HUES6 (cell line): ENCODE measurements at regions not wholly inside any gene's neighbourhood (a gene's known extent, or its start where the extent isn't known, plus 50 kb on each side); places are given as distances from the start of the nearest gene placed in this dataset.
"Not testable (repeated sequence)": the region's sequence is repeated elsewhere in the genome, so short reads cannot be mapped to it uniquely, and the experiment has no call there.

Experiments used
- H3K27ac ChIP-seq: 2 replicates; pipeline ENCODE4 v1.7.0; 2013; ENCODE audit warnings: low read depth, mild to moderate bottlenecking, low read length, inconsistent platforms
- H3K27me3 ChIP-seq: 2 replicates; pipeline ENCODE4 v1.6.1; 2013; ENCODE audit warnings: low read length; ENCODE audit not compliant: control insufficient read depth, insufficient read depth
- H3K36me3 ChIP-seq: 2 replicates; pipeline ENCODE4 v1.6.1; 2013; ENCODE audit warnings: low read length; ENCODE audit not compliant: control insufficient read depth, insufficient read depth
- H3K4me1 ChIP-seq: 2 replicates; pipeline ENCODE4 v1.6.1; 2013; ENCODE audit warnings: low read length; ENCODE audit not compliant: control insufficient read depth, insufficient read depth
- H3K4me3 ChIP-seq: 2 replicates; pipeline ENCODE4 v1.5.1; 2013; ENCODE audit warnings: low read depth, low read length
- H3K9ac ChIP-seq: one replicate; pipeline ENCODE4 v1.6.1; 2013; ENCODE audit warnings: mild to moderate bottlenecking, low read length
- H3K9me3 ChIP-seq: 2 replicates; pipeline ENCODE4 v1.6.1; 2013; ENCODE audit warnings: low read depth, low read length; ENCODE audit not compliant: control insufficient read depth, insufficient read depth

DNA sequence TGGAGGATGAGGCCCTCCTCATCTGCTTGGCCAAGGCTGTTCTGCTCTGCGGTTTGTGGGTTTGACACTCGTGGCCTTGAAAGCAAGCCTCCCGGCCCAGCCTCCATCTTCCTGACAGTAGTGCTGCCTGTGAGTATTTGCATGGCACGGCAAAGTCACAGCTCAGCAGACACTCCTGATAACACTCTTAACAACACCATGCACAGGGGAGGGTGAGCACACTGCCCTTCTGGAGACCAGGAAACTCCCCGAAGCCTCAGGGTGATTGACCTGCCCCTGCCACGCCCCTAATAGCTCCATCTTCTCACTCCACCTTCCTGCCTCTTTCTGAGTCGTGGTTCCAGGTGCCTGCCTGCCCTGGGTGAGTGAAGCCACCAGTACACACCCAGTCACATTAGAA lies 5476.6 kb upstream of the TPTE start:
- H3K9ac ChIP-seq, H3K9me3 ChIP-seq, H3K36me3 ChIP-seq, H3K27ac ChIP-seq, H3K27me3 ChIP-seq, H3K4me1 ChIP-seq, H3K4me3 ChIP-seq: not testable (repeated sequence)

DNA sequence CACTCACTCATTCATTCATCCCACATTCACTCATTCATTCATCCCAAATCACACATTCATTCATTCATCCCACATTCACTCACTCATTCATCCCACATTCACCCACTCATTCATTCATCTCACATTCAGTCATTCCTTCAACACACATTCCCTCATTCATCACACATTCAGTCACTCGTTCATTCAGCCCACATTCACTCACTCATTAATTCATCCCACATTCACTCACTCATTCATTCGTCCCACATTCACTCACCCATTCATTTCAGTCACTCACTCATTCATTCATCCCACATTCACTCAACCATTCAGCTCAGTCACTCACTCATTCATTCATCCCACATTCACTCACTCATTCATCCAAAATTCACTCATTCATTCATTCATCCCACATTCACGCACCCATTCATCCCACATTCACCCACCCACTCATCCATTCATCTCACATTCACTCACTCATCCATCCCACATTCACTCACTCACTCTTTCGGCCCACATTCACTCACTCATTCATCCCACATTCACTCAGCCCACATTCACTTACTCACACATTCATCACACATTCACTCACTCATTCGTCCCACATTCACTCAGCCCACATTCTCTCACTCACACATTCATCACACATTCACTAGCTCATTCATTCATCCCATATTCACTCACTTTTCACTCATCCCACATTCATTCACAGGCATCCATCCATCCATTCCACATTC lies 5469.9 kb upstream of the TPTE start:
- not testable (repeated sequence) for H3K4me3 ChIP-seq, H3K36me3 ChIP-seq

DNA sequence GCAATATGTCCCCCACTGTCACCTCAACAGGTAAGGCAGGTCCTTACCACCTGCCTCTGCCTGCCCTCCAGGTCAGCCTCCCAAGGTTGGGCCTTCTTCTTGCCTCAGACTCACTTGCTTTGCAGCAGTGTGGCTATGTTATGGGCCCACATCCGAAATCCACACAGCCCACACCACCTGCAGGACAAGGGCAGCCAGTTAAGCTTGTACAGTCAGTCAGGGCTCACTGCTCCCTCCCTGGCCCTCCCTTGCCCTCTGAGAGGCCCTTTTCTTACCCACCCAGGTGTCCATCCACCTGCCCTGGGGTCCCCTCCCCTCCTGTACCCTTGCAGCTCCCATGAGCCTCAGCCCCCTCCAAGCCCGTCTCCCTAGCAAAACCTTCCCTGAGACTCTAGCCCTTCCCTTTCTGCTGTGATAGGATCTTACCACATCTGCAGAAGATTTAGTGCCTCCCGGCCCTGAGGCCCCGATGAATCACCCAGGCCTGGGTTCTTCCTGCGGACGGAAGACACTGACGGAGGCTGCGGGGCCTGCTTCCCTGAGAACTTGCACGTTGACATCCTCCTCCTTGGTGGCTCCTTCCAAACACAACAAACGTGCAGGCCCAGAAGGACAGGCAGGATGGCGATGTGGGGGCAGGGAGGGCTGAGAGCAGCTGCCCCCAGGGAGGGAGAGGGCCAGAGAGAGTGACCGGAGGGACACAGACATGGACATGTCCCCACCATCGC lies 5466.2 kb upstream of the TPTE start:
- H3K27ac ChIP-seq, H3K4me1 ChIP-seq, H3K36me3 ChIP-seq, H3K4me3 ChIP-seq, H3K9ac ChIP-seq, H3K27me3 ChIP-seq, H3K9me3 ChIP-seq: not testable (repeated sequence)

More for the DNA sequence above, 5469.9 kb upstream of the TPTE start:
- H3K9ac ChIP-seq, H3K9me3 ChIP-seq, H3K4me1 ChIP-seq, H3K27me3 ChIP-seq, H3K27ac ChIP-seq: not testable (repeated sequence)

DNA sequence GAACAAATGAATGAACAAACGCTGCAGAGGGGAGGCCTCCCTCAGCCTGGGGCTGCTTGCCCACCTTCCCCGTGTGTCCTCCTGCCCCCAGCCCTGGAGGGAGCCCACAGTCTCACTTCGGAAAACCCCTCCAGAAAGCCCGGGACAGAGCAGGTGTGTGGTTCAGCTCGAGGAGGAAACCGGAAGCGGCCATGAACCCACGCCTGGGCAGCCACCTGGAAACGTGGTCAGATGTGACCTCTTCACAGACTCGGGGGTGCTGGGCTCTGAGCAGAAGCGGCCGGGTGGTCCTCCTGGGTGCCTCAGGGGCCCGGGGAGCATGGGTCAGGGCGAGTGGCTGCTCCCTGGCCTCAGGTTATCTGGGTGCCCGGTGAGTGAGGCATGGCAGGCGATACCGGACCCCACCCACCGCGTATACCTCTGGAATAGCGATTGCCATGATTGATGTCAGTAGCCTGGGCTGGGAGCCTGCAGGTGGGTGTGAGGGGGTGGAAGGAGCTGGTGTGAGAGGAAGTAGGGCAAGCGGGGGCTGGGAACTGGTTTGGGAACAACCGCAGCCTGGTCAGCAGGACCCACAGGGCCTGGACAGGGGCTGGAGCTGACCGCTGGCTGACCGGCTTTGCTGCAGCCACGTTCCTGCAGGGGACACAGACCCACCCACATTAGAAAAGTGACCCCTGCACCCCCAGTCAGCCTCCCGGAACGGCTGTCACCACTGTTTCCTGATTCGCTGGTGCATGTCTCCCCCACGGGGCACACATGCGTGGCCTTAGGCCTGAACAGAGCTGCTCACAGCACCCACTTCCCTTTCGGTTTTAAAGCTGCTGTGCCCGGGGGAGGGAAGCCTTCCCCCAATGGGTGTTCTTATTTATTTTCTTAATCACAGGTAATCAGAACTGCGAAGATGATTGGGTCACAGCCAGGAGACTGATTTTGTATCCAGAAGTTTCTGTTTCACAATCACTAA lies 5465.1 kb upstream of the TPTE start:
- H3K27me3 ChIP-seq, H3K4me1 ChIP-seq, H3K4me3 ChIP-seq, H3K36me3 ChIP-seq, H3K27ac ChIP-seq, H3K9ac ChIP-seq, H3K9me3 ChIP-seq: not testable (repeated sequence)

DNA sequence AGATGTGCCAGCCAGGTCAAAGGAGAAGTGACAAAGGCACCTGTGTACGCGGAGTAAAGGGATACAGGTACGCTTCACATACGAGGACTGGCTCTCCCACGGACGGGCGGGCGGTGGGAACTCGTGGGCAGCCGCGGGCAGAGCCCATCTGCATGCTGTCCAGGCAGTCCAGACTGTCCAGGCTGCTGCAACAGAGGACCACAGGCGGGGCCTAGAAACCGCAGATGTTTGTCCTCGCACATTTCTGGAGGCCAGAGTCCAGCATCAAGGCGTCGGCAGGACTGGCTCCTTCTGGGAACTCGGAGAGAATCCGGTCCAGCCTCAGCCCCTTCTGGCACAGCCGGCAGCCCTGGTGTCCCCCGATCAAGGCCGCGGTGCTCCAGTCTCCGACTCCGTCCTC lies 5464.3 kb upstream of the TPTE start:
- H3K4me1 ChIP-seq: not testable (repeated sequence)

DNA sequence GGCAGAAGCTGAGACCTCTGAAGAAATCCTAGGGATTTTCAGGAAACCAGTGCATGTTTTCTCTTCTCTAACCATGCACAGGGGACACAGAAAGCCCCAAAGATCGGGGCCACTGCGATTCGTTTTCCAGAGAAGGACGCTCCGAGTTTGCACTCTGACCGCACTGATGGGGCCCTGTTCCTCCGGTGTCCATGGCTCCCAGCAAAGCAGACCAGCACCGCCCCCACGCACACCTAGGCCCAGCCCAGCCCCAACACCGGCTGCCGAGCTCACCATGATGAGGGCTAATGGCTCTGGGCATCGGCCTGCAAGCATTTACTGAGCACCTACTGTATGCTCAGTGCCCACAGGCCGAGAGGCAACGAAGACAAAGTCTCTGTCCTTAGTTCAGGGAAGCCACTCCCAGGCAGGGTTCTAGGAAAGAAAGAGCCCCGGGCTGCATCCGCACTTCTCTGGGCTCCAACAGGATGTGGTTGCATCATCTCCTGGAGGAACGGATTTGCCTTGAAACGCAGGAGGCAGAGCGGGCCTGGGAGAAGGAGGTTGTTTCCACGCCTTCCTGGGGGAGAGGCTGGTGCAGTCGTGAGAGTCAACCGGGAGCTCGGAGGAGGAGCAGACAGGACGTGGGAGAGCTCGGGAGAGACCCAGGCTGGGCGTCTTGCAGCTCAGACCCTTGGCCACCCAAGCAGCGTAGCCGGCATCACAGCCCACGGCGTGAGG lies 5460.9 kb upstream of the TPTE start:
- not testable (repeated sequence) for H3K4me3 ChIP-seq, H3K4me1 ChIP-seq, H3K27ac ChIP-seq, H3K27me3 ChIP-seq, H3K9ac ChIP-seq, H3K36me3 ChIP-seq, H3K9me3 ChIP-seq

More for the DNA sequence above, 5464.3 kb upstream of the TPTE start:
- H3K27ac ChIP-seq, H3K4me3 ChIP-seq, H3K9me3 ChIP-seq, H3K9ac ChIP-seq, H3K36me3 ChIP-seq, H3K27me3 ChIP-seq: not testable (repeated sequence)

DNA sequence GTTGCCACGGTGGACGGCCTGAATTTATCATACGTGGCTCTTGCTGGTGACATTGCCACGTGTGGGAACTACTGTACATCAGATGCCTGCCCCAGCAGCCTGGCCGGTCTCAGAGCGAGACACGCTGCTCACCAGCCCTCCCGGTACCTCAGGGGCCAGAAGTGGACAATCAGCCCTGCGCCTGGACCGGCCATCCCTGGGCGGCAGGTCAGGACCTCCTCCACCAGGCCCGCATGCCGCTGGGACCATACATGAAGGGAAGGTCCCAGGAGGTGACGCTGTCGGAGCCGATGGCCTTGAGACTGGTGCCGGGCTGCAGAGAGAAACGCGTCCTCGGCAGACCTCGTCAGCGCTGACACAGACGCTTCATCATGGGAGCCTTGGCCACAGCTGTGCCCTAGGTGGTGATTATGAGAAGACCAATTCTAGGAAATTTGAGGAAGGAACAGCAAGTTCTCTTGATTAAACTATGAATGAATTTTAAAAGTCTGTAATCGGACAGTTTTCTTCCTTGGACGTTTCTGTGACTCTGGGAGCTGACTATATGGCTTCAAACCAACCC lies 5456.7 kb upstream of the TPTE start:
- not testable (repeated sequence) for H3K36me3 ChIP-seq, H3K9me3 ChIP-seq, H3K27me3 ChIP-seq, H3K27ac ChIP-seq, H3K9ac ChIP-seq, H3K4me1 ChIP-seq, H3K4me3 ChIP-seq

DNA sequence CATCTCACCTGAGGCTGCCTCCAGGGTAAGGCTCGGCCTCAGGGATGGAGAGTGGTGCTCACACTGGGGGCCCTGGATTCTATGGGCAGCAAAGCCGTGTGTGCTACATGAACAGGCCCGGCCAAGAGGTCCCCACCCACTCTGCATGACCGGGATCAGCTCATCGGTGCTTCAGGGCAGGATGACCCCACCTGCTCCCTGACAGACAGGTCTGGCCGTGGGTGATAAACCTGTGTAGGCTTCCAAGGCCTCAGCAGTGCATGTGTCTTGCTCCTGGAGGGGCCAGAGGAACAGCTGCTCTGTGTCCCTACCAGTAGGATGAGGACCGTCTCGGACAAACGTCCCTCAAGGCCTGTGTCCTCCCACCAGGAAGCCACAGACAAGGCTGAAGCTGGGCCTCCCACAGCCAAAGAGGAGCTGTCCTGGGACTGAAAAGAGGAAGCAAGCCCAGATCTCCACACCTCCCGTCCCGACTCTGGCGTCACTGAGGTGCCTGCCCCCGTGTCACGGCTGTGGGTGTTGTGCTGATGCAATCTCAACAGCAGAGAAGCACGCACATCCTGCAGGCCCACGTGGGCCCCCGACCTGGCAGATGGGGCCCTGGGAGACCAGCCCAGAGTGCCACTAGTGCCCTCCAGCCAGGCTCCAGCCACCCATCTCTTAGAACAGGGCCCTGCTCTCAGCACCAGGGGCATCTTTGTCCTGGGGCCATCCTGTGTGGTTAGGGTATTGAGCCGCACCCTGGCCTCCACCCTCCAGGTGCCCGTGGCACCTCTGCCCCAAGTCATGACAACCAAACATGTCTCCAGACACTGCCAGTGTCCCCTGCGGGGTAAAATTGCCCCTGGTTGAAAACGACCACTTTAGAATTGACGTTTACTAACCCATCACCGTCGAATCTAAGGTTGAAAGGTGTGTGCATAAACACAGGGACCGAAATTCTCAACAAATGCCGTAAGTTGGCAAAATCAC lies 5455.9 kb upstream of the TPTE start:
- not testable (repeated sequence) for H3K27me3 ChIP-seq

DNA sequence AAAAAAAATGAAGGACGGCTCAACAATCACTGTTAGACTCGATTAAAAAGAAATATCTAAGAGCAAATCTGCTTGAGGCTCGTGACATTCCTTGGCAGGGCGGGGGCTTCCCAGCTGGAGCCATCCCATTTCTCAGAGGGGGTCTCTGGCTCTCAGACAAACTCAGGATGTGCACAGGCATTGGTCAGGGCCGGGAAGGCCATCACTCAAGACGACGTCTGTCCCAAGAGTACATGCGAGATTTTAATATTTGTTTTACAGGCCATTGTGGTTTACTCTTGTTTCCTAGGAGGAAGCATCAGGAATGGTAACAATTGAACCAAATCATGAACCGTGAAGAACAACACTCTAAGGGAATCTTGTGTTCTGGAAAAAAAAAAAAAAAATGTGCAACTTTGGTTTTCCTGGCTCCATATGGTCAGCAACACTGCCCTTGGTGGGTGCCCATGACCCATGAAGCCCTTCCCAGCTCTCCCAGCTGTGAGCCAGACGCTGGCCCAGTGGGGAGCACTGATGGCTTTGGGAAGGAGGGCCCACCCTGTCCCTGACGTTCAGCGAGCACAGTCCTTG lies 5454.6 kb upstream of the TPTE start:
- not testable (repeated sequence) for H3K27me3 ChIP-seq, H3K27ac ChIP-seq, H3K9ac ChIP-seq, H3K4me1 ChIP-seq, H3K4me3 ChIP-seq, H3K36me3 ChIP-seq, H3K9me3 ChIP-seq

More for the DNA sequence above, 5455.9 kb upstream of the TPTE start:
- H3K27ac ChIP-seq, H3K4me1 ChIP-seq, H3K9me3 ChIP-seq, H3K9ac ChIP-seq, H3K36me3 ChIP-seq, H3K4me3 ChIP-seq: not testable (repeated sequence)
